ENCODE measurements at regions not wholly inside any gene's neighbourhood (a gene's known extent, or its start where the extent isn't known, plus 50 kb on each side); places are given as distances from the start of the nearest gene placed in this dataset.

GRCh38 chr15:97592778-97593177 lies 367.7 kb upstream of the ARRDC4 start:
- CTCF ChIA-PET = no interaction called here
- dilution Hi-C loops (cut with HindIII; ENCODE audit: low sequenced_read_pairs, unreplicated experiment) = no loop called here
- no peak overlapping the region for H3K23ac ChIP-seq (ENCODE audit: low read depth, low read length)

More at GRCh38 chr15:97592778-97593177, 367.7 kb upstream of the ARRDC4 start:
- Histone ChIP-seq H3K27me3 (ENCODE audit: control insufficient read depth, insufficient read depth, low read length) (no peaks in the 10 kb centered on the region), H3K4ac (ENCODE audit: low read depth, low read length) (no peak overlapping the region), H4K5ac (ENCODE audit: low read depth, low read length) (no peak overlapping the region), H3K9me3 (ENCODE audit: control insufficient read depth, insufficient read depth, low read length) (peaks cover 13% of the 10 kb centered on the region), H3K27ac (ENCODE audit: insufficient read depth, low read length) (no peak overlapping the region), H2BK120ac (ENCODE audit: low read depth, low read length) (no peak overlapping the region), H3K9ac (ENCODE audit: low read depth, low read length) (no peak overlapping the region), H3K4me1 (ENCODE audit: control insufficient read depth, insufficient read depth, low read length) (no peaks in the 10 kb centered on the region), H3K18ac (ENCODE audit: low read depth, low read length) (no peak overlapping the region), H3K9me1 (ENCODE audit: insufficient read depth, low read length) (no peaks in the 10 kb centered on the region), H3K56ac (ENCODE audit: extremely low read depth, insufficient read depth, low read length) (no peak overlapping the region), H2BK5ac (ENCODE audit: low read depth, low read length, poor library complexity, severe bottlenecking) (no peak overlapping the region), H3K4me2 (ENCODE audit: low read depth, low read length) (no peak overlapping the region), H4K8ac (ENCODE audit: low read depth in 2 of 2, low read length in 2 of 2) (no peak overlapping the region), H2BK15ac (ENCODE audit: low read depth, low read length) (no peak overlapping the region), H3K4me3 (ENCODE audit: insufficient read depth, low read depth, low read length) (no peak overlapping the region), H2BK20ac (ENCODE audit: low read depth, low read length) (no peak overlapping the region), H3K36me3 (ENCODE audit: control insufficient read depth, insufficient read depth, low read length) (no peaks in the 10 kb centered on the region), H3K79me1 (ENCODE audit: low read depth in 1 of 2, low read length in 2 of 2) (no peaks in the 10 kb centered on the region), H3K14ac (replicated peaks; ENCODE audit: low read depth, low read length) (no peak overlapping the region), H2AK9ac (replicated peaks; ENCODE audit: low read depth, low read length, poor library complexity) (no peak overlapping the region), H2AFZ (replicated peaks; ENCODE audit: low read length, poor library complexity) (no peak overlapping the region), H2AK5ac (ENCODE audit: low read depth, low read length) (no peak overlapping the region), H4K20me1 (ENCODE audit: insufficient read depth, low read length) (no peaks in the 10 kb centered on the region), H4K91ac (ENCODE audit: insufficient read depth, low read depth, low read length) (no peak overlapping the region)
- in situ Hi-C loops (cut with MboI; ENCODE audit: low sequenced_read_pairs) (no loop called here), intact Hi-C loops (cut with micrococcal nuclease) (no loop called here)
- ATAC-seq (ENCODE audit: low read depth) = no peak
- DNase-seq = no peak
- TF ChIP-seq BHLHE40 (IDR thresholded peaks at IDR 0.05; ENCODE audit: low read depth, low read length) (no peak), NFE2L2 (IDR thresholded peaks at IDR 0.05; ENCODE audit: low read depth, low read length) (no peak), POLR2A (IDR thresholded peaks at IDR 0.05; ENCODE audit: low read depth, low read length) (no peak), RFX5 (IDR thresholded peaks at IDR 0.05; ENCODE audit: low read depth, low read length) (no peak), RCOR1 (IDR thresholded peaks at IDR 0.05; ENCODE audit: insufficient replicate concordance, low read length) (no peak), USF2 (IDR thresholded peaks at IDR 0.05; ENCODE audit: low read depth, low read length) (no peak), MAZ (IDR thresholded peaks at IDR 0.05; ENCODE audit: borderline replicate concordance, low read depth, low read length) (no peak), FOS (IDR thresholded peaks at IDR 0.05; ENCODE audit: low read depth, low read length) (no peak), CEBPB (IDR thresholded peaks at IDR 0.05; ENCODE audit: low read depth, low read length) (no peak), ELK1 (IDR thresholded peaks at IDR 0.05; ENCODE audit: borderline replicate concordance, low read depth, low read length) (no peak)
- no CpG with 5 or more reads among the region's 4 CpGs for WGBS, 2 experiments (ENCODE audit: extremely low coverage in 2 of 2, insufficient read length in 1 of 2)
- POLR2A ChIA-PET (ENCODE audit: unreplicated experiment) = no interaction called here
- BruUV-seq (replicated peaks) = no TSS peak

All from IMR-90 (cell line).